Neural progenitor cell (in vitro differentiated cells): ENCODE measurements at regions not wholly inside any gene's neighbourhood (a gene's known extent, or its start where the extent isn't known, plus 50 kb on each side); places are given as distances from the start of the nearest gene placed in this dataset.

Source experiments
- DNase-seq: peaks from one replicate; pipeline ENCODE4 v3.0.0-alpha.2; 2016; ENCODE audit warnings: low spot score
- H2AFZ ChIP-seq: fragments of 200-600 bp; sonication (generic); replicated peaks from 2 replicates; pipeline ENCODE4 v1.6.1; 2016; ENCODE audit warnings: antibody characterized with exemption
- H3F3A ChIP-seq: fragments of 200-600 bp; sonication (generic); 2 replicates; pipeline ENCODE4 v1.6.1; 2016; ENCODE audit warnings: antibody characterized with exemption, low read depth
- H3K27ac ChIP-seq: fragments of 200-600 bp; sonication (generic); 2 replicates; pipeline ENCODE4 v1.5.1; 2016; ENCODE audit warnings: mild to moderate bottlenecking
- H3K27me3 ChIP-seq: fragments of 200-600 bp; sonication (generic); 2 replicates; pipeline ENCODE4 v1.6.1; 2016; ENCODE audit warnings: mild to moderate bottlenecking, moderate library complexity
- H3K36me3 ChIP-seq: fragments of 200-600 bp; sonication (generic); 2 replicates; pipeline ENCODE4 v1.5.1; 2016
- H3K4me1 ChIP-seq: fragments of 200-600 bp; sonication (generic); 2 replicates; pipeline ENCODE4 v1.6.1; 2016; ENCODE audit warnings: mixed run types
- H3K4me2 ChIP-seq: fragments of 200-600 bp; sonication (generic); 2 replicates; pipeline ENCODE4 v1.6.1; 2016
- H3K4me3 ChIP-seq: fragments of 200-600 bp; sonication (generic); 2 replicates; pipeline ENCODE4 v1.5.1; 2016
- H3K79me2 ChIP-seq: fragments of 200-600 bp; sonication (generic); 2 replicates; pipeline ENCODE4 v1.6.1; 2016; ENCODE audit warnings: low read depth
- H3K9ac ChIP-seq: fragments of 200-600 bp; sonication (generic); 2 replicates; pipeline ENCODE4 v1.6.1; 2016
- H3K9me3 ChIP-seq: fragments of 200-600 bp; sonication (generic); 2 replicates; pipeline ENCODE4 v1.5.1; 2016; ENCODE audit warnings: low read depth
- H4K20me1 ChIP-seq: fragments of 200-600 bp; sonication (generic); 2 replicates; pipeline ENCODE4 v1.6.1; 2016; ENCODE audit warnings: low read depth
- H3K27ac Mint-ChIP-seq: 3 replicates; pipeline ENCODE4 v1.8.0; 2021; ENCODE audit warnings: mixed read lengths
- H3K27me3 Mint-ChIP-seq: 2 replicates; pipeline ENCODE4 v1.8.0; 2022; ENCODE audit warnings: low read depth, mild to moderate bottlenecking, inconsistent platforms, moderate library complexity, mixed read lengths; ENCODE audit not compliant: insufficient read depth
- H3K36me3 Mint-ChIP-seq: 3 replicates; pipeline ENCODE4 v1.8.0; 2021; ENCODE audit warnings: mixed read lengths
- H3K4me1 Mint-ChIP-seq: 3 replicates; pipeline ENCODE4 v1.8.0; 2021; ENCODE audit warnings: mixed read lengths
- H3K4me3 Mint-ChIP-seq: 3 replicates; pipeline ENCODE4 v1.8.0; 2021; ENCODE audit warnings: mild to moderate bottlenecking, moderate library complexity, mixed read lengths
- H3K9me3 Mint-ChIP-seq: 3 replicates; pipeline ENCODE4 v1.8.0; 2020; ENCODE audit warnings: mixed read lengths
- CTCF ChIP-seq: fragments of 200-600 bp; sonication (generic); IDR thresholded peaks from 2 replicates; pipeline ENCODE4 v1.5.1; 2017; ENCODE audit warnings: antibody characterized with exemption, mild to moderate bottlenecking
- EZH2 ChIP-seq: fragments of 200-600 bp; sonication (generic); IDR thresholded peaks from 2 replicates; pipeline ENCODE4 v1.6.1; 2017; ENCODE audit warnings: antibody characterized with exemption, mild to moderate bottlenecking, moderate library complexity
- EZH2phosphoT487 ChIP-seq: fragments of 200-600 bp; sonication (generic); IDR thresholded peaks from 2 replicates; pipeline ENCODE4 v1.6.1; 2017; ENCODE audit warnings: antibody characterized with exemption

- no peaks in the 10 kb centered on the region for H3F3A ChIP-seq
- H3K36me3 Mint-ChIP-seq, result no peaks in the 10 kb centered on the region
Observed at GRCh38 chr7:11313801-11314200, 340.1 kb downstream of the PHF14 start.

GRCh38 chr7:11315666-11316258, 342.1 kb downstream of the PHF14 start:
- Histone ChIP-seq H3K27ac (no peak overlapping the region), H3K4me3 (no peak overlapping the region), H2AFZ (peak overlapping the region; percentile 86), H3K27me3 (no peaks in the 10 kb centered on the region), H3K4me1 (peaks cover 8% of the 10 kb centered on the region), H3K9ac (no peak overlapping the region), H4K20me1 (no peaks in the 10 kb centered on the region), H3K9me3 (no peaks in the 10 kb centered on the region), H3F3A (no peaks in the 10 kb centered on the region), H3K79me2 (no peaks in the 10 kb centered on the region), H3K4me2 (no peak overlapping the region), H3K36me3 (no peaks in the 10 kb centered on the region)
- Mint-ChIP-seq H3K27ac (no peak overlapping the region), H3K36me3 (no peaks in the 10 kb centered on the region), H3K4me1 (peaks cover 18% of the 10 kb centered on the region), H3K9me3 (peaks cover 3% of the 10 kb centered on the region), H3K27me3 (peaks cover 3% of the 10 kb centered on the region), H3K4me3 (no peak overlapping the region)
- no peak for DNase-seq
- TF ChIP-seq EZH2phosphoT487 (no peak), EZH2 (no peak), CTCF (no peak)

More at GRCh38 chr7:11313801-11314200, 340.1 kb downstream of the PHF14 start:
- no peak overlapping the region for H3K4me3 Mint-ChIP-seq
- Histone ChIP-seq H4K20me1 (no peaks in the 10 kb centered on the region), H3K9ac (no peak overlapping the region), H3K4me3 (no peak overlapping the region), H3K79me2 (no peaks in the 10 kb centered on the region), H3K27ac (no peak overlapping the region), H3K9me3 (no peaks in the 10 kb centered on the region), H3K4me1 (peaks cover 8% of the 10 kb centered on the region), H3K4me2 (no peak overlapping the region), H3K27me3 (no peaks in the 10 kb centered on the region), H3K36me3 (no peaks in the 10 kb centered on the region), H2AFZ (no peak overlapping the region)
- peaks cover 18% of the 10 kb centered on the region for H3K4me1 Mint-ChIP-seq
- H3K27ac Mint-ChIP-seq, result no peak overlapping the region
- DNase-seq, result no peak
- no peak for TF ChIP-seq EZH2
- no peak for TF ChIP-seq EZH2phosphoT487
- no peak for TF ChIP-seq CTCF
- H3K9me3 Mint-ChIP-seq, result peaks cover 3% of the 10 kb centered on the region
- no peaks in the 10 kb centered on the region for H3K27me3 Mint-ChIP-seq

- Mint-ChIP-seq H3K9me3 (peaks cover 3% of the 10 kb centered on the region), H3K4me1 (peaks cover 18% of the 10 kb centered on the region), H3K27ac (no peak overlapping the region), H3K36me3 (no peaks in the 10 kb centered on the region), H3K27me3 (peaks cover 3% of the 10 kb centered on the region), H3K4me3 (no peak overlapping the region)
- Histone ChIP-seq H2AFZ (no peak overlapping the region), H3K79me2 (no peaks in the 10 kb centered on the region), H3K4me1 (peaks cover 8% of the 10 kb centered on the region), H3K9ac (no peak overlapping the region), H3K27ac (no peak overlapping the region), H3K9me3 (no peaks in the 10 kb centered on the region), H4K20me1 (no peaks in the 10 kb centered on the region), H3K36me3 (no peaks in the 10 kb centered on the region), H3K27me3 (no peaks in the 10 kb centered on the region), H3F3A (no peaks in the 10 kb centered on the region), H3K4me3 (no peak overlapping the region), H3K4me2 (no peak overlapping the region)
- DNase-seq, result no peak
- no peak for TF ChIP-seq EZH2phosphoT487
- no peak for TF ChIP-seq EZH2
- no peak for TF ChIP-seq CTCF
Observed at GRCh38 chr7:11317766-11318165, 344.1 kb downstream of the PHF14 start.
